T-helper 2 cell (primary cell): ENCODE measurements at regions not wholly inside any gene's neighbourhood (a gene's known extent, or its start where the extent isn't known, plus 50 kb on each side); places are given as distances from the start of the nearest gene placed in this dataset.

Experiments
- DNase-seq, 5 experiments: peaks; one replicate each; pipeline versions ENCODE4 v3.0.0 to v3.0.0-alpha.2; 2012 to 2022

DNA sequence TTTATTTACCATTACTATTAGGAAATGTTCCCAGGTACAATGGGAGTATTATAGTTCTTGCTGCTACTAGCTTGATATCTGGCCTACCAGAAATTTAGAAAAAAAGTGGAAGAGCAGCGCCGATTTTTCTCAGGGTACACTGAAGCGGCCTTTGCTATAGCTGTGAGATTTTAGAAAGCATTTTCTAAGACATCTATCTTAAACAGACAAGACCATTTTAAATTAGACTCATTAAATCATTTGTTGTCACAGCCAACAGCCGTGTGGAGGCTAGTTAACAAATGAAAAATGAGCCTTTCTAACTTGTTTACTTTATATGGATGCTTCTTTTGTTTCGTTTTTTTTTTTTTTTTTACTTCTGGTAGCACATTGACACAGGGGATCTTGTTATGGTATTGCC, 183.2 kb upstream of the ZRANB2 start:
- no peak for DNase-seq

DNA sequence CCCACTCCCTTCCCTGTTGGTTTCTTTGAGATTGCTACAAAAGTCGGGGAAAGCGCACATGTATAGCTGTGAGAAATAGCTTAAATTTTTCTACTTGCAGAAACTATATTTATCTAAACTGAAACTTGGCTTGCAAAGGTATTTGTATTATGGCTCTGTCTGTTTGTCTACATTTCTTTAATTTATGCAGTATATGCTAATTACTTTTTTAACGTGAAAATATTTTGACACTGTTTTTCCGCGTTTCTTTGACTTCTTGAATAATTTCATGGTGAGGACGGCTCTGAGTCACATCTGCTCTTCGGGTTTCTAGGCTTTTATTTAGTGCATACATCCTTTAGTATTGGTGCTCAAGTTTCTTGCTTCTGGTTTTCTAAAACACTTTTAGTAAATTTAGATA, 182.1 kb upstream of the ZRANB2 start:
- DNase-seq: no peak

DNA sequence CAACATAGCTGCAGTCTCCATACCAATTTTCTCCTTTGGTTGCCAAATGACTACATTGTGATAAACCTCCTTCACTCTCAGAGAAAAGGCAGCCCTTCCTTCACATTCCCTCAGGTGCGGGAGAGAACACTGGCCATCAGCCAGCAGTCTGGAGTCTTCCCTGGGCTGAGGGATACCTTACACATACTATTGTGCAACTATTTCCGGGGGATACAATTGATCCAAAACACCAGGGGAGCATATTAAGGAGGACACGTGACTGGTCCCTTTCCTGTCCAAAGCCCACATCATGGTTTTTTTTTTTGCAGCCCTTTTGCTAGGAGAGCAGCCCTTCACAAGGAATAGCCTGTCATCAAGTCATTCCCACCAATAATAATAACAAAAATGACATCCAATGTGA, 172.1 kb upstream of the ZRANB2 start:
- DNase-seq: no peak

DNA sequence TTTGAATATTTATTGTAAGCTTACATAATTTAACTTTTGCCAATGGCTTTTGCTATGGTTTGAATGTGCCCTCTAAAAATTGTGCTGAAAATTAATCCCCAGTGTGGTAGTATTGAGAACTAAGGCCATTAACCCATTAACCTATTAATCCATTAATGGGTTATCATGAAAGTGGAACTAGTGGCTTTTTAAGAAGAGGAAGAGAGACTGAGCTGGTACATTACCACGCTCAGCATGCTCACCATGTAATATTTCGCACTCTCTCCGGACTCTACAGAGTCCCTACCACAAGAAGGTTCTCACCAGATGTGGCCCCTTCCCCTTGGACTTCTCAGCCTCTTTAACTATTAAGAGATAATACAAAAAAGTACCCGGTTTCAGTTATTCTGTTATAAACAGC, 164.4 kb upstream of the ZRANB2 start:
- DNase-seq: no peak

DNA sequence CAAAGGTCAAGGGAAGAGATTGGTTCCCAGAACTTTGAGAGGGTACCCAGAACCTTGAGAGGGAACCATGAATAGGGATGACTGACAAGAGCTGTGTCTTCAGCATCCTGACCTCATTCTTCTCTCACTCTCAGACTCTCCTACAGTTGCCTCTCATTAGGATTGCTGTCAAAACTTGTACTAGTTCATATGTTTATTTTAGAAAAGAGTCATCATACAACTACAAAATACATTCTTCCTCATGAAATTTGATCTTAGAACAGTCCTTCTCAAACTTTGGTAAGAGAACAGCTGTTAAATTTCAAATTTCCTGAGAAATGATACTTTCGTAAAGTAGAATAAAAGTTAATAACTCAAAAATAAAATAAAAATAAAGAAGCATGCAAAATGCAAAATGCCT, 161.4 kb upstream of the ZRANB2 start:
- DNase-seq: no peak

DNA sequence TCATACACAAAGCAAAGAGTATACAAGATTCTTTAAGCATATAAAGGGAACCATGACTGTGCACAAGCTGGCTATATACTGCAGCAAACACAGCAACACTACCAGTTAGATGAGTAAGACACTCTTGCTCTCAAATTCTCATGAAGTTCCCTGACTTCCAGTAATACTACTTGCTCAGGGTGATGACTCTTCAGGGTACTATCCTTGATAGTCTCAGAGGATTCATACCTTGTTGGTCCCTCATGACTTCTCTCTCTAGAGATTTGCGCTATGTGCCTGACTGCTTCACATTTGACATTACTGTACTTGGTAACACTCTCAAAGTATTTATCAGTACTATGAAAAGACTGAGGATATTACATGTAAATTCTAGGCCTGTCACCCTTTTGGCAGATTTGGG, 159.8 kb upstream of the ZRANB2 start:
- DNase-seq: no peak

DNA sequence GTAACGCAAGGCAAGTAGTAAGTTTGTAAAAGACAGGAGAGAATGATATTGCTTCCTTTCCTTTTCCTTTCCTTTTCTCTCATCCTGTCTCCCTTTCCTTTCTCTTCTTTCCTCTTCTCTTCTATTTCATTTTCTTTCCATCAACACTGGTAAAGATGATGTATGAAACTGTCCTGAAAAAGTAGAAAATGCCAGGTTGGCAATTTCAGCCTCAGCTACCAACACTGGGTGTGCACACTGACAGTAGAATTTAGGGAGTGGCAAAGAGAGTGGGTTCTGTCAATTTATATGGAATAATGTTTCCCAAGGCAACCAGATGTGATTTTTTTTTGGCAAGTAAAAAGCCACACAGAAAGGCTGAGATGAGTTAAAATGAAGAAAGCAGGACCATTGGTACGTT, 155.7 kb upstream of the ZRANB2 start:
- DNase-seq: no peak

DNA sequence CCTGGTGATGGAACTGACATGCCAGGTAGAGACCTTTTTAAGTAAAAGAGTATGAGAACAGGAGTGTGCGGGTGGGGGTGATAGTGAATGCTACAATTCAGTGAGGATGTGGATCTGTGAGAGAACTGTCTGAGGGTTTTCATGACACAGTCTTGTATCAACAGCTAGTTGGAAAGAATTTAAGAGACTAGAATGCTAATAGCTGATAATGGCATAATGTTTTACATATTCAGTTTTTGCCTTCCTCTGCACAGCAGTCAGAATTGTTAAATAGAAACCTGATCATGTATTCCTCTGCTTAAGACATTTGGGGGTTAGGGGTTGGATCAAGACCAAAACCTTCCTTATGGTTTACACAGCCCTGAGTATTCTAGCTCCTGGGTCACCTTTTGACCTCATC, 152.8 kb upstream of the ZRANB2 start:
- no peak for DNase-seq

DNA sequence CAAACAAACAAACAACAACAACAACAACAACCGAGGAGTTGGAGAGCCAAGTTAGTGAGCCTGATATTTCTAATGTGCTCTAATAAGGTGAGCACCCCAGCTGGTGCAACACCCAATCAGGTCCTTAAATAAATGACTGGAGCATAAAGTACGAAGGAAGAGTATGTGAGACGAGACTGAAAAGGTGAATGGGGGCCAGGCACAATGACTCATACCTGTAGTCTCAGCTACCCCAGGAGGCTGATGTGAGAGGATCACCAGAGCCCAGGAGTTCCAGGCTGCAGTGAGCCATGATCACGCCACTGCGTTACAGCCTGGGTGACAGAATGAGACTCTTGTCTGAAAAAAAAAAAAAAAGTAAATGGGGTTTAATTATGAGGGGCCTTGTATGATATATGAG, 152.0 kb upstream of the ZRANB2 start:
- no peak for DNase-seq

DNA sequence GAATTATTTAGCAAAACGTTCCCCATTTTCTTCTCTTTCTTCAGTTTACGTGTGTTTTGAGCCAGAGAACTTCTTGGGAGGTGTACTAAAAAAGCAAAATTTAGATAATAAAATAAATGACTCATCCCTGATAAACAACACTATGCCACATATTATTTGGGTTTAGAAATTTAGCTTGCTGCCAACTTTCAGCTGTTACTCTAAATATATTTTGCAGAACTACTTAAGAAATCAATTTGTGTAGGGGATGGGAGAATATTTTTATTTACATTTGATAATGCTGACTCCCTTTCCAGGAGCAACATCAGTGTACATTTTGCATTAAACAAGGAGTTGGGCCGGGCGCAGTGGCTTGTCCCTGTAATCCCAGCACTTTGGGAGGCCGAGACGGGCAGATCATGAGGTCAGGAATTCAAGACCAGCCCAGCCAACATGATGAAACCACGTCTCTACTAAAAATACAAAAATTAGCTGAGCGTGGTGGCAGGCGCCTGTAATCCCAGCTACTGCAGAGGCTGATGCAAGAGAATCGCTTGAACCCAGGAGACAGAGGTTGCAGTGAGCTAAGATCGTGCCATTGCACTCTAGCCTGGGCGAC, 151.4 kb upstream of the ZRANB2 start:
- no peak for DNase-seq

DNA sequence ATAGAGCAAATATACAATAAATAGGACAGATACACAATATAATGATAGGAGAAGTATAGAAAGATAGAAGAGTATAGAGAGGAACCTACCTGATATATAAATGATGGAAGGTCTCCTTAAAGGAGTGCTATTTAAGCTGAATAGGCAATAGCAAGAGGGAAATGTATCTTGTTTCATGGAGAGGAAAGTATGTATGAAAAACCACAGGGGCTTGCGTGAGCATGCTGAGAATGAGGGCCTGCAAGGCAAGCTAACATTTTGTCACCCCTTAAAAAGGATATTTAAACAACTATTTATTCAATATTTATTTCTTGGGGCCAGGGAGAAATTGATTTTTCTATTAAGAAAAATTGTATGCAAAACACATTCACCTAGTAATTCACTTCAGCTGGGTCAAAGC, 150.9 kb upstream of the ZRANB2 start:
- DNase-seq: no peak

DNA sequence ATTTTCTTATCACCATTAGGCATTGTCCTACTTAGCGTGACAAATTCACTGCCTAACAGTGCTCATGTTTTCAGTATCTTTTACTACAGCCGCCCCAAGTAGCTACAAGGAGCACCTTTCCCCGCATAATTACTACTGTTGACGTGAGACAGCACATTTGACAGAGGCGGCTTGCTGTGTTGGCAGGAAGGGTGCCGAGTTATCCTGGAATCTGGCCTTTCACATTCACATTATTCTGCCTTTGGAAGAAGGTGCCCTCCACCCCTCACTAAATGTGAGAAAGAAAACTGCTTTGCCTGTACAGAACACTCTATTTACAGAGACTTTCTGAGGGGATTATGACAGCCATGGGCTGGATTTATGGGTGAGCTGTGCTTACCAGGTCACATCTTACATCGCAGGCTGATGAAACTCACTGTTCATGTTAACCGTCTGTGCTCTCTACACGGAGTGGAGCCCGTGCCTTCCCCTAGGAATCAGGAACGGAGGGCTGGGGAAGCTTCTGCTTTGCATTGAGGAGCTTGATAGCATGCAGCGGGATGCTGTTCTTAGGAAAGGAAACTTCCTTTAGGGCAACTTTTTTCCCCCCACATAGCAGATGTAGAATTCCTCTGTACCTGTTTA, 148.0 kb upstream of the ZRANB2 start:
- no peak for DNase-seq

DNA sequence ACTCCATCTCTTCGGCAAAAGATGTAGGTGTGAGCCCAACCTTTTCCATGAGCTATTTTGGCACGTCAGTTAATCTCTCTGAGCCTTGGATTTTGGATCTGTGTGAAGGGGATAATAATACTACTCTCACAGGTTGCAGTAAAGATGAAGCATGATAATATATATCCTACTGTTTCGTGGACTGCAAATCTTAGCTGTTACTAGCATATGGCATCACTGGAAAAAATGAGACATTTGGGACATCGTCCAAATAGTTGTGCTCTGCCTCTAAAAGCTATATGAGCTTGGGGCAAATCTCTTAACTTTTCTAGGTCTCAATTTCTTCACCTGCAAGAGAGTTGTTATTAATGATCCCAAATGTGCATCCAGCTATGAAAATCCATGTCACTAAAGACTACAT, 147.4 kb upstream of the ZRANB2 start:
- no peak for DNase-seq

DNA sequence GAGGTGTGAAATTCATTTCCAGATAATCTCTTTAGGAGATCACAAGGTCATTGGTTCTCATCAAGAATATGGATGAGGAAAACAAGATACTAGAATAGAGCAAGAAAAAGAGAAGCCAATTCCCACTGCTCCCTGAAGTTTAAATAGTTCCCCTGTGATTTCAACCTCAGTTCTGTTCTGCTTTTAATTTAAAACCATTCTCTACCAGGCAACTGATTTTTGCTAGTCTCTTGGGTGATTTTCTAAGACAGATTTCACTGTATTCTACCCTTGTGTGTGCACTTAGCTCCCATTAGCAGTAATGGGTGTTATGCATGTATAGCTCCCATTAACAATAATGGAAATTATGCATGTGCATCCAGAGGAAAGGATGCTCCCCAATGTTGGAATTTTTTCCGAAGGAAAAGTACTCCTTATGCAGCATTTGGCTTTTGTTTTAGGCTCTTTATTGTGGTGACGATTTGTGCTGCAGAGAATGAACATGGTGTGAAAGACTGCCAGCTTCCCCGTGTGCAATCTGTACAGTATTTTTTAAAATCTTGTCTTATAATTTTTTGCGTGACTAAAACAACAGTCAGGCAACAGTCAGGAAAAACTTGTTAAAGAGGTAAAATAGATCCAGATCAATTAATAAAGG, 144.0 kb upstream of the ZRANB2 start:
- DNase-seq: no peak

DNA sequence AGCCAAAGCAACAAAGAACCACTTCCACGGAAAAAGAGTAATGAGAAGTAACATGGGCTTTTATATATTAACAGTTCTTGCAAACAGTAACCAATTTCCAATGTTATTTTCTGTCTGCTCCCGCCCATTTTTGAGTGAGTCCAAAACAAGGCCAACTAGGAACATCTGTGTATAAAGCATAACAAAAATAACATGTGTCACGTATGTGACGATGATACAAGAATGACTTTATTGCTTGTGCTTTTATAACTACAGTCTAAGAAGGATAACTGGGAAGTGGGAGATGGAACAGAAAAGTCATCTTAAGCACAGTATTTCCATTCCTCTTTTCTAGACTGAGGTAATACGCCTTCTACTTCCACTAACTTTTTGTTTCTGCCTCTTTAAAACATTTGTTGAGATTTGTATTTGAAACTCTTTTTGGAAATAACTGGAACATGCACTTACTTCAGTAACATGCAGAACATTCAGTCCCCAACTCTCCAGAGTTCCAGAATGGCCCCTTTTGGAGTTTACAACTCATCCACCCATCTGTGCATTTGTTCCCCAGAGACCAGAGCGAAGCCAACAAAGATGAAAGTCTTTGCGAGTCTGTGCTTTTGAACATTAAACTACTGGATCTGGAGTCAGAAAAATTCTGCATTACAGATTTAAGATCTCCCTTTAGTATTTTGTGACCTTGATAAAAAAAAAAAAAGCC, 143.0 kb upstream of the ZRANB2 start:
- no peak for DNase-seq

DNA sequence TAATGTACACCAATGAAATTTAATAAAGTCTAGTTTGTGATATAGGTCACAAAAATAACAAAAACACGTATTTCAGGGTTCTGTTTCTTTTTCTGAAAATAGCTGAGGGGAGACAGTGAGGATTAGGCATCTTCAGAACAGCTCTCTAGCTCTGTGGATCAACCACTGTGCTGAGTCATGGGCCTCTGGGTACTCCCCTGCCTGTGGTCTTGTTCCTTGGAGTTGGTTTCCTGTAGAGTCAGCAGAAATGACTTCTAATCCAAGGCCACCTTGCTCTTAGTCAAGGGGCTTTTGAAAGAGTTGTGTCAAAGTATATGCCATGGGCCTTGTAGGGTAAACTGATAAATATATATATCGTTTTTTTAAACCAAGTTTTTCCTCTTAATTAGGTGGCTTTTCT, 141.8 kb upstream of the ZRANB2 start:
- no peak for DNase-seq

DNA sequence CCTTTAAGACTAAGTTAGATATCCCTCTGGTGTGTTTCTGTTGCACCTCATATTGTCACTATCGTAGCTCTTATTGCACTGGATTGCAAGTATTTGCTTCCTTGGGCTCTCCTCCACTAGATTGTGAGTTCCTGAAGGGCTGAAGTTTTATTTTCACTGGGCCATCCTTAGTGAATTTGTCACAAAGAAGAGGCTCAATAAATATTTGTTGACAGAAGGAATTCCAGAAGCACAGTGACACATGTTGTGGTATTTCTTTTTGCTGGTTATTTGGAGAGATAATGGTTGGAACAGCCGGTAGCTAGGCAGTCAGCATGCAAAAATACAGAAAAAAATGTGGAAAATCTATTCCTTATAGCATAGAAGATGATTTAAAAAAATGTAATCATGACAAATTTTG, 129.9 kb upstream of the ZRANB2 start:
- DNase-seq: no peak

DNA sequence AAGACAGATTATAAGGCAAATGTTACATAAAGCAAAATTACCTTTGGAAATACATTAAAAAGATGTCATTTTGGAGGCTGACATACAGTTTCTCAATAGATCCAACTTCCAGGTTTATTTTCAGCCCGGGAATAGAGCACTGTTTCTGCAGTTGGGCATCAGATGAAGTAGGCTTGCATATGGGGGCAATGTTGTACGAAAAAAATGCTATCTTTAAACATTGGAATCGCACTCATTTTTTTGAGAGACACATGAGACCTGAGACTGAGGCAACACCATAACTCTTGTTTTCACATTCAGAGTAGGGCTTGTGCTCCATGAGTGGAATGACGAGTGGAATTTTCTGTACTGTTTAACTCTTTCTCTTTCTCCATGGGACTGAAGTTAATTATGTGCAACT, 122.4 kb upstream of the ZRANB2 start:
- DNase-seq: no peak

DNA sequence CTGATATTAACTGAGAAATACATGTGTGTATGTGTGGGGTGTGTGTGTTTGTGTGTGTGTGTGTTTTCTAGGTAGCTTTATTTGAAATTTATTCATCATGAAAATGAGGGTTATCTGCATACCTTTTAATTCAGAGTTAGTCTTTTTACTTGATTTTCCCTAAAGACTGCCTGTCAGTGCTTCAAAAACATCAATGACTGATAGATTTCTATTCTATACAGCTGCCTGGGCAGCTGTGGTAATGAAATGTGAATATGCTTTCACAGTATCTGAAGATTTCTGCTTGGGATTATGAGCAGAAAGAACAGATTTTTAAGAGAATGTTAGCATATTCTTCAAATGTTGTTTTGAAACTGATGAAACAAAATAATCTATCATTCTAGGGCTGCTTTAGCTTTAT, 119.7 kb upstream of the ZRANB2 start:
- no peak for DNase-seq

DNA sequence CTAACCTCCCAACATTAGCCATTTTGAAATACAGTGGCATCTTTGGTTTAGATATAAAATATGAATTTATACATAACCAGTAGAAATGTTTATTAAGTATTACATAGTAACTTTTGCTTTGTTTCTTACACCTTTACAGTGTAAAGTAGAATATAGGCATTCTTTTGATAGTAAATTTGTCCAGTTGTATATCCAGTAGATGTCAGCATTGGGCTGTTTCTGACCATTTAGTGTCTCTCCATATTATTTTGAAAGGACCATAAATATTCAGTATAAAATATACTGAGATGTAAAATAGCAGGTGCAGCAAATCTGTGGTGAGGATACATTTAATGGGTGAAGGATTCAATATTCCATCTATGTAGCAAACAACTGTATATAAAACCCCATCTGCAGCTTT, 115.8 kb upstream of the ZRANB2 start:
- DNase-seq: peak in 1 of 5 experiments; percentile 5

DNA sequence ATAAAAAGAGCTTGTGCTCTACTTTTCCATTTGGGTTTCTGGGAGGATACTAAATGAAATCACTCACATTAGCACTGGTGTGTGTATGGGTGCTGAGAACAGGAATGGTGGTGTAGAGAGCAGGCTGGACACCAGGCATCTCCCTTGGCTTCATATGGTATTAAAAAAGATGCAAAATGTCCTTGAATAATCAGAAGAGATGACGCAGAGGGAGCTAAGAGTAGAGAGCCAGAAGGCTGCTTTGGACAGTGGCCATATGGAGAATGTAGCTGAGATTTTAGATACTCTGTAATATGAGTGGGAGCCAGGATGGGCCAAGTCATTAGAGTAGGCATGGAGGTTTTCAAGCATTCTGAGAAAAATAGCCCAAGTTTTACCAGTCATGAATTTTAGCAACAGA, 112.3 kb upstream of the ZRANB2 start:
- no peak for DNase-seq

DNA sequence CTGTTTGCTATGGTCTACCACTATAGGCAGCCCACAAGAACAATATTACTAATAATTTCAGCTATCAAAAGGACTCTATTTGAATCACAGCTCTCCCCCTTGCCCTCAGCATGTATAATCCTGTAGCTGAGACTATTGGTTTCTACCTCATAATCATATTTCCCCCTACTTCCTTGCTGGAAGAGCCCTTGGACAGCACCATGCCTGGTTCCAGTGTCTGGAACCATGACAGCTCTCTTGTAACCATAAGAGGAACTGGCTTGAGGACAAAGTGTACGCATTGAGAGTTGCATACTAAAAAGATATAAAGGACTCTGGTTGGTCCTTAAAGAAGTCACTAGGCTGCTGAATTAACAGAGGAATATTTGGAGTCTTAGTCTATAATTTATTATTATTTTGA, 110.7 kb upstream of the ZRANB2 start:
- DNase-seq: no peak

DNA sequence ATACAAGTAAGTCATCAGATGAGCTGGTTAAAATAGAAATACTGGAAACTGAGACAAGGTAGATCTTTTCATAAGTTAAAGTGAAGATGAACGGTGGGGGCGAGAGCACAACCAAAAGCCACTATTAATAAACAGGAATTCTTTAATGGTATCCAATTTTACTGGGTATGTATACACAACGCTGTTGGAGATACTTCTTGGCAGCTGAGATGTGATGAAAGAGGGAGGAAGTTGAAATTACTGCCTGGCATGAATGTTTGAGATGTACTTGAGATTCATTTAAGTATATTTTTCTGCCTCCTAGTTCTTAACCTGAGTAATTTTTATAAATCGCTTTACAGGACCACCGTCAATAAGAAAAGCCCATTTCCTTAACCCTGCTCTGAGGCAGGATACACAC, 110.0 kb upstream of the ZRANB2 start:
- DNase-seq: no peak

DNA sequence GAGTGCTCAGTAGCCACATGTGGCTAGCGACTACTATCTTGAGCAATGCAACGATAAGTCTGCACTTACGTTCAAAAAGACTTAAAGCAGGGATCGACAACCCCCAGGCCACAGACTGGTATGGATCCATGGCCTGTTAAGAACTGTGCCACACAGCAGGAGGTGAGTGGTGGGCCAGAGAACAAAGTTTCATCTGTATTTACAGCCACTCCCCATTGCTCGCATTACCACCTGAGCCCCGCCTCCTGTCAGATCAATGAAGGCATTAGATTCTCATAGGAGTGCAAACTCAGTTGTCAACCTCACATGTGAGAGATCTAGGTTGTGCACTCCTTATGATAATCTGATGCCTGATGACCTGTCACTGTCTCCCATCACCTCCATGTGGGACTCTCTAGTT, 103.6 kb upstream of the ZRANB2 start:
- no peak for DNase-seq
